DMS 273 treated with DMSO at 0.1 percent for 48 hours (cell line): ENCODE measurements at regions not wholly inside any gene's neighbourhood (a gene's known extent, or its start where the extent isn't known, plus 50 kb on each side); places are given as distances from the start of the nearest gene placed in this dataset.

Source experiments
- DNase-seq: peaks from one replicate; lab custom pipeline; 2025; lab: John Stamatoyannopoulos, UW

DNA sequence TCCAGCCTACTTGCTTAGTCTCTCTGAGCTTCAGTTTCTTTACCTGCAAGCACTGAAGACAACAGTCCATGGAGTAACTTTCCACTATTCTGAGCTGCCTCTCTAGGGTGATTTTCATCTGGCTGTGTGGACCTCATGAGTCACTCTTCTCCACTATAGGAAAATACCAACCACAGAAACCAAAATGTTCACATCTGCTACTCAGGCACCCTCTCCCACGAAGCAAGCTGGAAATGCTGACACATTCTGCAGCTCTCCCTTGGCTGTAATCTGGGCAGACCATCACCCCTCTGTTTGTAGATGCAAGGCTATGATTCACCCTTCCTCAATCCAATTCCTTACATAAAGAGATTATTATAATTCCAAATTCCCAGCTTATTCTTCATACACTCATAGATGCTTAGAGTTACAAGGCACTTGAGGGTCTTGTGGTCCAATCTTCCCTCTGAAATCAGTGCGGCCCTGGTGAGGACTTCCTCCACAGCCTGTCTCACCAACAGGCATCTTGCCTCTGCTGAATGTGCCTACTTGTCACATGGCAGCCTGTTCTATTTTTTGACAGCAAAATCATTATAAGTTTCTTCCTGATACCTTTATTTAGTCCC, 97.0 kb upstream of the LNX1 start:
- DNase-seq = no peak

DNA sequence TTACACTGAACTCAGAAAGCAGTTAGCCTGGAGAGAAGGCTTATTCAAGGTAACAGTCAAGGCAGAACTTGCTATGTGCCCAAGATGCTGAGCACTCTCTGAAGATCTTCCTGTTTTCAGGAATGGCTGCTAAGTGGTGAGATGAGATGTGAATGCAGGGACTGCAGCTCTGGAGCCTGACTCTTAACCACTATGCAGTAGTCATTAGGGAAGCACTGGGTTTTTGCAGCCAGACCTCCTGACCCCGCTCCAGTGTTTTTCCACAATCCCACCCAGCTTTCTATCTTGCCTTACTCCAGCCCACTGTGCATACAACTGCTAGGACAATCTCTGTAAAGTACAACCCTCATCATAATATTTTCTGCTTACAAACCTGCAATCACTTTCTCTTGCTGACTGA, 95.2 kb upstream of the LNX1 start:
- no peak for DNase-seq

DNA sequence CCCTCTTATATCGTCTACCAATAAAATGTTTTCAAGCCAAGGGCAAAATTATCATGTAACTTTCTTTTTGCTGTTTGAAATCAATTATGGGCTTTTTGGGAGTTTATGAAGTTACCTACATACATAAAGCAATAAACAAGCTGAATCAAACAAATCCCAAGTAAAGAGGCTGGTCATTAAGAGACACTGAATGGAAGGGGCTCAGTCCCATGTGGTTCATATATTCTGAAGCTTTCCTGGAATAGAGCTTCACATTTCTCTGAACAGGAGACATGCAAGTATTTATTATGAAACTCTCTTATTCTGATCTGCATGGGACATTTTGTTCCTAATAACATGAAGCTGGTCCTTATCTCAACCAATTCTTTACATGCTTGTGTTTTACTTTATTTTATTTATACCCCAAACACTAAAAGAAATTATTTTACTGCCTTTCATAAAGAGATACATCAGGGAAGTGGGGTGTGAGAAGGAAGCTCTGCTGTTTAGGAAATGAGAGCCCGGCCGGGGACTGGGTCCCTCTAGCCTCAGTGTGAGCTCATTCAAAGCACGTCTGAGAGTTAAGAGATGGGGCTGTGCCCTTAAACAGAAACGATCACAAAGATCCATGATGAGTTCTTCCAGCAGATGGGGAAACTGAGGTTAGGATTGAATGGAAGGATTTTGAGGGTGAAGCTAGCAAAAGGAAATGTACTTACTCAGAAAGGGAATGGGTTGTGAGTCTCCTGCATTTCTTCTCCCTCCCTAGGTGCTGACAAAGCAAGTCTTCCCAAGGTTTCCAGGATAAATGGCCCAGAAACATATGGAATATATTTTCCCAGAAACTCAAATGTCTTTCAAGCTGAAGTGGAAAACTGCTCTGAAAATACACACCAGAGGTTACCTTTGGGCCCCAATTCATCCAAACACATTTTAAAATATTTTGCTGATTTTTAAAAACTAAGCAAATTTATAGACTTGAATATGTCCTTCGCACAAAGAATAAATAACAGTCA, 93.1 kb upstream of the LNX1 start:
- no peak for DNase-seq

DNA sequence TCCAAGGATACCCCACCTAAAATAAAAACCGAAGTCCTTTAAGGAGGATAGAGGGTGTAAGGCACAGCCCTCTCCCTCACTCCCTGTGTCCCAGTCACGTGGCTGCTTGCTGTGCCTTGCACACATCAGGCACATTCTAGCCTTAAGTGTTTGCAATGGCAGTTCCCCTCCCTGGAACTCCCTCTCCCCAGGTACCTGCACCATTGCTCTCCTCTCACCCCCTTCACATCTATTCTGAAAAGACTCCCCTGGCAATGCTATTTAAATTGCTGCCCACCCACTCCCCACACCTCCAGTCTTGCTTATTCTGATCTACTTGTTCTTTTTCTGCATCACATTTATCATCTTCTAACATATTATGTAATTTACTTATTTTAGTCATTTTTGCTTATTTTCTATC, 91.6 kb upstream of the LNX1 start:
- DNase-seq = no peak

DNA sequence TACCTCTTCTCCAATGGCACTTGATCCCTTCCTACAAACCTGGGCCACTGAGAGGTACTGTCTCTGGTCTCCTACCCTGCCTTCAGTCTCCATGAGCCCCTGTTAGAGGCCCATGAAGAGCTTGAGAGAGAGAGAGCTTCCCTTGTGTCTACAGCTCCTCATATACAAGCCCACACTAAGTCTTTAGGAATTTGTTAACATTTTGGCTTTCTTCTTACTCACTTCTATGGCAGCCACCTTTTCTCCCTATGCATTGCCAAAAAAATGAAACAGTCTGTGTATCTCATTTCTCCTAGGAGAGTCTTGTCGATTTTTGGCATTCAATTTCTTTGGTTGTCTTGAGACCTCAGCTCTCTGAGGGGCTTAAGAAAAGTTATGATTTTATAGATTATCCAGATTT, 90.9 kb upstream of the LNX1 start:
- no peak for DNase-seq

DNA sequence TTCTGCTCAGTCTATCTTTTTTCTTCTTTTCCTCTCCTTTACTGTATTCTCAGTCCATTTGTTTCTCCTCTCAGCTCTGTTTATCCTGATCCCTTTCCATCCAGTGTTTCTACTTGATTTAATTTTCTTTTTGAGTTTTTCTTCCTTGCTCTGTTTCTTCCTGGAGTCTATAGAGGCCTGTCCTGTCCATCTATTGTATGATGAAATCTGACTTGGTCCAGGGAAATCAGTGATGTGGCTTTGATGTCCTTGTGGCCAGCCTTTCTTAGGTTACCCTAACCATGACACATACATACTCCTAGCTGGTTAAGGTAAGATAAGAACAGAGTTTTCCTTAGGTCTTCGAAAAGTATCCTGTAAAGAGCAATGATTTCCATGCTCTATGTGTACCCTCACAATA, 89.3 kb upstream of the LNX1 start:
- no peak for DNase-seq

DNA sequence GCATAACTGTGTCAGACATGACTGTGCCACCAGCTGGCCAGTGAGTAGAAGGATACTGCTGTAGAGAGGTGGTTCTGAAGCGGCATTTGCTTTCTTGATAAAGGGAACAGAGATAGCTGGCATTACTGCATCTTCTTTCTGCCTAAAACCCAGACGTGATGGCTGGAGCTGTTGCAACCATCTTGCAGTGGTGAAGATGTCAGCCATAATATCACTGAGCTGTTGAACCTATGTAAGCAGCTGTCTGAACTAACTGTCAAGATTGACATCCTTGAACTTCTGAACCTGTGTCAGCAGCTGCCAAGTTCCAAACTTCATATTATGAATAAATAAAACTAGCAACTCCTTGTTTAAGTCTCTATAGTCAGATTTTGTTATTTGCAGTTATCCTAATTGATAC, 88.9 kb upstream of the LNX1 start:
- no peak for DNase-seq

DNA sequence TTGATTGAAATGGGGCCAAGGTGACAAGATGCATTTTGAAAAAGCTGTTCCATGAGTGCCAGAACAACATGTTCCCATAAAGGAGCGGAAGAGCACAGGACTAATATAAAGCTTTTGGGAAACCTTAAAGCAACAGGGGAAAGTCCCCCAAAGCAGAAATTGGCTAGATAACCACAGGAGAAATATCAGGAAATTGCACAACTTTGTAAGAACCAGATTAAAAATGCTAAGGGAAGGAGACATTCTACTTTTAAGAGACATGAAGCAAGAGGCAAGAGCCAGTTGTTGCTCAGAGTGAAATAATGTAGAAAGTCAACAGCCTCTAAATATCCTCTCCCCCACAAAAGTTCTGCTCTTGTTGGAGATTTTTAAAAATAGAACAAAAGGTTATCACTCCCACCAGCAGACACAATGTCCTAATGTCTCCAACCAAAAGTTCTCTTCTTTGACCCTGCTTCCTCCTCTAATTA, 85.2 kb upstream of the LNX1 start:
- no peak for DNase-seq

DNA sequence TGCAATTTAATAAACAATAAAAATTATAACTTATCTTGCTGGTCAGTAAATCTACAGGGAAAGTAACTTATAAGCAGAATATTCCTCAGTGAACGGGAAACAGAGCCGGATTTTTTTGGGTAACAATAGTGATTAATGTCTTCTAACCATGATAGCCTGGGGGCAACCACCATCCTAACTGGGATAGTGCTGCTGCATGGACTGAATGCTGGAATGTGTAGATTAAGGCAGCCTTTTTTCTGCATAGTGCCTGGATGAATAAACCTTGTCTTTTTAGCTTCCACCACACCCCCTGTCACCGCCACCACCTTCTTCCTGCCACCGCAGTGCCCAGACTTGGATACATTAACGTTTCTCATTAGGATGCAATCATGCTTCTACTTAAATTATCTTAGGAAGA, 83.6 kb upstream of the LNX1 start:
- no peak for DNase-seq

DNA sequence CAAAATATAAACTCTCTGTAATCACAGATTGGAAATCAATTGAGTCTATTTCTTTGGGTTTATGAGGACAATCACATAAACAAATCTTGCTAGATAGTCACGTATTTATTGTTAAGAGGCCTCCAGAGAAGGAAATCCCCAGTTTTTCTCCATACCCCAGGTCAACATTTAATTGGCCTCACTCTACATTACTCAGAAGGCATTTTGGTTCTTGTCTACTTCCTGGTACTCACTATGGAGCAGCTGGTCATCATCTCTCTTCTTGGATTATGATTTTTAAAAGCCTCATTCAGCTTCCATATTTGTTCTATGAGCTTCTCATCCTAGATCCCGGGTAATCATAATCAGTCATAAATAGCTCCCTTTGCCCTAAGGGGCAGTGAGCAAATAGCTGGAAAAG, 81.6 kb upstream of the LNX1 start:
- no peak for DNase-seq

DNA sequence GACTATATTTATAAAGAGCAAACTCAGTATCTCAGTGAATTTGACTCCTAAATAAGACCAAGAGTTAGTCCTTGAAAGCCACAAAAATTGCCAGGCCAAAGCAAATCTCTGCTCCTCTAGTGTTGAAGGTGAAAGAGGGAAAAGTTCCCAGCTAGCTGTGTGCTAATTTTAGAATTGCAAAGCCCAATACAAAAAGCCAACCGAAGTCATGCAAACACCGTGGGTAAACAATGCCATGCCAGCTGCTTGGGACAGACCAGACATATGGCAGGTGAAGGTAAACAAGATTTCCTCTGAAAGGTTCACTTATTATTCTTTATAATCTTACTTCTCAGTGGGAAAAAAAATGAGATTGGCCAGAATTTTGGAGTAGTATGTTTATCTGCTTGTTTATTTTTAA, 80.5 kb upstream of the LNX1 start:
- DNase-seq = no peak

DNA sequence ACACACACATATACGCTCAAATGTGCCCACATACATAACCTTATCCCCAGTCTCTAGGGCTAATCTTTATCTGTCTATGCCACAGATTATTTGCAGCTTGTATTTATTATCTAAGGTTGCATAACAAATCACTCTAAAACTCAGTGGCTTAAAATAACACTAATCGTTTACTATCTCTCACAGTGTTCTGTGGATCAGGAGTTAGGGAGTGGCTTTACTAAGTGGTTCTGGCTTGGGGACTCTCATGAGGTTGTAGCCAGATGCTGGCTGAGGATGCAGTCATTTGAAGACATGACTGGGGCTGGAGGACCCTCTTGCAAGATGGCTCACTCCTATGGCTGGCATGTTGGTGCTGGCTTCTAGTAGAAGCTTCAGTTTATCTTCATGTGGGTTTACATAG, 68.5 kb upstream of the LNX1 start:
- DNase-seq = no peak

DNA sequence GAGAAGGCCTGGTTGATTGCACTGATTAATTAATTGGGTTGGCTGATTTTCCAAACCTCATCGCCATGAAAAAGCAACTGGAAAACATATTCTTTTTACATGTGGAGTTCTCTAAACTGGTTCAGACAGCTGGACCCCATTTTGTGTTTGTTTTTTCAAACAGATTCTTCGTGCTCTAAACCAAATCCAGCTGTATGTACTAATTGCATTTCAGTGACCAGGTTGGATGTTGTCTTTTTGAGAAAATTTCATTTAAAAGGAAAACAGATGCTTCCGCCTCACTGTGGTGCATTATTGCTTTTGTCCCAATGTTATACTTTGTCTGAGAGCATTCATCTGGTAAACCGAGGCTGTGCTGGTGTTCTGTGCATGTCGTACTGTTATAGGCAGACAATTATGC, 67.8 kb upstream of the LNX1 start:
- no peak for DNase-seq

DNA sequence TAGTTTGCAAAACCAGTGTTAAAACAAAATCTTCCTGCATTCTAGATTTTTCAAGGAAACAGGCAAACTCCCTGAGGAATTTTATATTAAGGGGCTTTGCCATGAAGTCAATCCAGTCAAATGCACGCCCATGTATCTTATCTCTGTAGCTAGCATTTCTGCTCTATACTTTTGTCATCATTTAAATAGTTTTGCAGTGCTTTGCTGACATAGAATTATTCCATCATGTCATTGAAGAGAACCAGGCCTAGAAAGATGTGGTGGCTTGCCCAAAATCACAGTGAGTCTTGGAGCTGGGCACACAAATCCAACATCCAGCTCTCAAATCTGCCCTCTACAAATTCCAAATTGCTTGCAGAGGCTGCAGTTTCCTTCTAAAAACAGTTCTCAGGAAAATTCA, 66.7 kb upstream of the LNX1 start:
- no peak for DNase-seq

DNA sequence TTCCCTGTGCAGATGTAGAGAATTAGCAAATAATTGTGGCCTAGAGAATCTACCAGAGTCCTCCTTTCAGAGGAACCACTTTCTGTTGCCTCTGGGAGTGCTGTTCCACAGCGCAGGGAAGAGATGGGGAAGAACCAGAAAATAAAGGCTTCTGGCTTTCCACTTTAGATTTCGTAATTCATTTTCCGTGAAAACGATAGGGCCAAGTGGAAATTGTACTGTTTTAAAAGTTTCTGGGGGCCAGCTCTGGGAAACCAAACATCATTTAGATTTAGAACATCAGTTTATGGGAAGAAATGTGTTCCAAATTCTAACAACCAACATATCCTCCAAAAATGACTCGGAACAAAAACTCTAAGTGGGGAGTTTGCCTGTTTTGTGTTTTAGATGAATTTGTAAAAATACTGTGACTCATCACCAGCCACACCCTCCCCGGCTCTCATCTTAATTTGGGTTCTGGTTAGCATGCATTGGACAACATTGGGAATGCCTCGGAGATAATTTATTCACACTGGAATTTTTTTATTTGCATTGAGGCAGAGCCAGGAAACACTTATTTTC, 65.2 kb upstream of the LNX1 start:
- DNase-seq = no peak

DNA sequence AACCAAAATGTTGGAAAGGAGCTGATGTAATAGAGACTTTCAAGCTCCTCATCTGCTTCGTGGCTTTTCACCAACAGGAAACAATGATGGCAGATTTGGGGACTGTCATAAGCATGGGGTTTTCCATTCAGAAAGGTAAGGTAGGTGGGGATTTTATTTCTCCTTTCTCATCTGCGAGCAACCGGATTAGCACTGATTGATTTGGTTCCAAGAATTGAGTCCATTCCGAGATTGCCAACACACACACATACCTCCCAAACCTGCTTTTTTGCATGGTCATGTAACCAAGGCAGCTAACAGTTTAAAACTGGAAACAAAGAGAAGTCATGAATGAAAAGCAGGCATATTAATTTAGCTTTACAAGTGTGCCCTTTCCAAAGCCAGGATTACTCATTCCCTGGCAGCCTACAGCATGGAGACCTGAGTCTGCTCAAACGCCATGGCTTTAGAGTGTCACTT, 63.0 kb upstream of the LNX1 start:
- DNase-seq = no peak

DNA sequence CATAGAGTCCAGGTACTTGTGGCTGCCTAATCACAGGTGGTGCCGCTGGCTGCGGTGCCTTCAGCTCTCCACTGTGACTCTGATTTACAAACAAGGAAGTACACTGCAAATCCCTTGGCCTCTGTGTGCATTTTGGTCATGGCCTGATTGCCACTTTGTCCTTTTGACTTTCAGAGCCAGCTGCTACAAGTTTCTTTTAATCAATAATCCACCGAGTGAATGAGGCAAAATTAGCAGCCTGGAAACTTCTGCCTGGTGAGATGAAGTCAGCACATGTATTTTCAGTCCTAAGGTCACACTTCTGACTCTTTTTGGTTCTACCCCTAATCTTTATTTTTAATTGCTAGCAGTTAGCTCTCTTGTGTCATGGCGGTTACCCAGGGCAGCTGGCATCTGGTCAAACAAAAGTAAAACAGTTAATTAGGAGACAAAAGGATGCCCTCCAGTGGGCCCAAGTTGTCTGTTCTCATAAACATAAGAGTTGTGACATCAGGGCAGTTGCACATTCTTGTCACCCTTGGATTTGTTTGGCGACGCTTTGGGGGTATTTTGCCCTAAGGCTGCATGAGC, 62.3 kb upstream of the LNX1 start:
- DNase-seq = no peak

DNA sequence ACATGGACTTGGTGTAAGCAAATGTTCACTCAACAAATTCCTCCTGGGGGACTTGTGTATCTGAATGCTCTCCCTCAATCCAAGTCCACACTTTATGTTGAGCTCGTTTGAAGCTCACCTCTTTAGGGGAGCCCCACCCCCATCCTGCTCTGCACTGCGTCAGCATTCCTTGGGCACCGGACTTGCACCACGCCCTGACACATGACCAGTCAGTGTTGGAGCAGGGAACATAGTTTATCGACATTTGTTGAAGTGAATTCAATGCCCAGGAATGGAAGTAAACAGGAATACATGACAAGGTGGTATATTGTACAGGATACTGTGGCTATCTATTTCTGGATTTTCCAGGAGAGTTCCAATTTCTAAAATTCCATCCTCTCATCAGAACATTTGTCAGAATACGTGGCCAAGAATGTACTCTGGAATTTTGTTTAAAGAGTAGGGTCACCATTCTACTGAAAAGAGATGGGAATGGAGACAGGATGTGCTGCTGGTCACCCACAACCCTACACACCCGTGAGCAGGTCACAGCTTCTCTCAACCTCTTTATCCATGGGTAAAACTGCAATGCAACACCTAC, 60.0 kb upstream of the LNX1 start:
- DNase-seq = no peak

DNA sequence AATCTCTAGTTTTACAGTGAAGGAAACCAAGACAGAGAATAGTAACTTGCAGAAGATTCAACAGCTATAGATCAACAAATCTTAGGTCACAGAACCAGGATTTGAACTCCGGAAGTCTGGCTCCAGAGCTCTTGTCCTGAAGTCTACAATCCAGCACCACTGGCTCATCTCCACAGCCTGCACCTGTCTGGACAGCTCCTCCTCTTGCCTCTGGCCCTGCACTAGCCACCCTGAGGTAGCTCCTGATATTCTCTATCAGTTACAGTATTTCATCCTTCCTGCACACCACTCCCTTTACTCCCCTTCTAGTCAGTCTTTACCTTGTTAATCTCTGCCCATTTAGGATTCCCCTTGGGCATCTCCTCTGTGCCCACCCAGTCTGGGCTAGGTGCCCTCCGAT, 58.1 kb upstream of the LNX1 start:
- no peak for DNase-seq

DNA sequence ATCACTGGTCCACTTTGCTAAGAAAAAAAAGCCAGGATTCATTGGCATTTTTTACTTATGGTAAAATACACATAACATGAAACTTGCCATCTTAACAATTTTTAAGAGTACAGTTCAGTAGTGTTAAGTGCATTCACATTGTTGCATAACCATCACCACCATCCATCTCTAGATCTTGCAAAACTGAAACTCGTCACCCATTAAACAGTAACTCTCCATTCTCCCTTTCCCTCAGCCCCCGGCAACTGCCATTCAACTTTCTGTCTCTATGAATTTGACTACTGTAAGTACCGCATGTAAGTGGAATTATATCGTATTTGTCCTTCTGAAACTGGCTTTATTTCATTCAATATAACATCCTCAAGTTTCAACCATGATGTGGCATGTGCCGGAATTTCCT, 56.3 kb upstream of the LNX1 start:
- no peak for DNase-seq

DNA sequence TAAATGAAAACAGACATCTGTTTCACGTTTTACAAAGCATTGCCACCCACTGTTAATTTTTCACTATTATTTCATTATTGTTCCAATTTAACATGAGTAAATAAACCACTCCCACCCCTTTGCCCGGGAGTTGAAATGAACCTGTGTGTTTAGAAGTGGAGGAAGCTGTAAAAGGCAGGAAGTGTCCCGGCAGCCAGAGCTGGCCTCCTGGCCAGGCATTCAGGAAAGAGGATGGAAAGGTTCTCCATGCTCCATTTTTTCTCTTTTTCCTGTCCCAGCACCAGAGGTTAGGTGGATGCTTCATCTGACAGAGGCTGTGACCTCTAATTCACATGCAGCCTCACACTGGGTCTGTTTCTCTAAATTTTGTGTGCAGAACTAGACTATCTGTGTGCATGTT, 55.5 kb upstream of the LNX1 start:
- no peak for DNase-seq

DNA sequence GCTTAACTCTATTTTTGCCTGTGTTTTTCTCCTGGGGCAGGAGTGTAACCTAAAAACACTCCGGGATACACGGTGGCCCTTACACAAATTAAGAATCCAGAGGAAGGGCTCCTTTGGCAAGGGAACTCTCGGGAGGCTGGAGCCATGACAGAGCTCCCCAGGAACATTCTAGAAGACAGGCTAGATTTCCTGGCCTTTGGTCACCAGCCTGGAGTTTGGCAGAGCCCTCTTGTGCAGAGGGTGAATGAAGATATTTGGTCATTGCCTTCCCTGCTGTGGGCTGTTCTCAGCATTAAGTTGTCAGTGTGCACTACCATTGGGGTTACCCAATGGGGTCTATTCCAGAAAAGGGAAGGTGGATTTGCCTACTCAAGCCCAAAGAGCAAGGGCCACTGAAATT, 53.8 kb upstream of the LNX1 start:
- no peak for DNase-seq
